Activated CD4-positive, CD25-positive, alpha-beta regulatory T cell treated with anti-CD3 and anti-CD28 coated beads, Interleukin-2, amount 50 U/mL, for 24 hours (primary cell): ENCODE measurements at regions not wholly inside any gene's neighbourhood (a gene's known extent, or its start where the extent isn't known, plus 50 kb on each side); places are given as distances from the start of the nearest gene placed in this dataset.
A peak's percentile ranks its signal among the peaks of the same experiment; 100 is the strongest.
"Not testable (repeated sequence)": the region's sequence is repeated elsewhere in the genome, so short reads cannot be mapped to it uniquely, and the experiment has no call there.

Source experiments
- ATAC-seq, 2 donors: fragments of 150-1000 bp; cut with Tn5 transposase; one replicate each; pipeline ENCODE4 v1.10.0; 2021; ENCODE audit warnings: mild to moderate bottlenecking in 1 of 2, moderate library complexity in 1 of 2

GRCh38 chr2:113551637-113552318 is 53.3 kb downstream of the FOXD4L1 start:
- peak; percentile 93 to 95 for ATAC-seq

DNA sequence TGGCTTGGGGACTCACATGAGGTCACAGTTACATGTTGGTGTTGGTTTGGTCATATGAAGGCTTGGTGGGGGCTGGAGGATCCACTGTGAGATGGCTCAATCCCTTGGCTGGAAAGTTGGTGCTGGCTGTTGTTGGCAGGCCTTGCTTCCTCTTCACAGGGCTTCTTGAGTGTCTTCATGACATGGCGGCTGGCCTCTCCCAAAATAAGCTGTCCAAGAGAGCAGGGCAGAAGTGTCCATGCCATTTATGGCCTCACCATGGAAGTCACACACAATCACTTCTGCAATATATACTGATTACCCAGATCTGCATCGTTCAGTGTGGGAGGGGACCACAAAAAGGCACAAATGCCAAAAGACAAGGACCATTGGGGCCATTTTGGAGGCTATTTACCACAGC is 61.4 kb downstream of the FOXD4L1 start:
- ATAC-seq, result not testable (repeated sequence)

GRCh38 chr2:113562662-113563061 is 64.2 kb downstream of the FOXD4L1 start:
- not testable (repeated sequence) for ATAC-seq

GRCh38 chr2:113566674-113567480 is 60.2 kb upstream of the RABL2A start:
- not testable (repeated sequence) for ATAC-seq

- ATAC-seq, result not testable (repeated sequence)
Observed at GRCh38 chr2:113567481-113567849, 59.6 kb upstream of the RABL2A start.

DNA sequence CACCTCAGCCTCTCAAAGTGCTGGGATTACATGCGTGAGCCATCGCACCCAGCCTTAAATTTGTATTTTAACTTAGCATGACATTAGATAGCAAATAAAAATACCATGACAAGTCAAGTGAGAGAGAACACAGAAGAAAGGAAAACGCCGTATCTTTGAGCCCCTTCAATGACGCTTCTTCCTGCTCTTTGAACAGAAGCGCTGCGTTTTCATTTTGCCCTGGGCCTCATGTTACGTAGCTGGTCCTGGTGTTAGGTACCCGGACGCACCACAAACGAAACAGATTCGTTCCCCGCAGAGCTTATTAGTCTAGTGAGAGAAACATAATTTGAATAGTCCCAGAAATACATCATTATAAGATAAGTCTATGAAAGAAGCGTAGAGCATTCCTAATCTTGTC is 58.8 kb upstream of the RABL2A start:
- ATAC-seq, result not testable (repeated sequence)

DNA sequence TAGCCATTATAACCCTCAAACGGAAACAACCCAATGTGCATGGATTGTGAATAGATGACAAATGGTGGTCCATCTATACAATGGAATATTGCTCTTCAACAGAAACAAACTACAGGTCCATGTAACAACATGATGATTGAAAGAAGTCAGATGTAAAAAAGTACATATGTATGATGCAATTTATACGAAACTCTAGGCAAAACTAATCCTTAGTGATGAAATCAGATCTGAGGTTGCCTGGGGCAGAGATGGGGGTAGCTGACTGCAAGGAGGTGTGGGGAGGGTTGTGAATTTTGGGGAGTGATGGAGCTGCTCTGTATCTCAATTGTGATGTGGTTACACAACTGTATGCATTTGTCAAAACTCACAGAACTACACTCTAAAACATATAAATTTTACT is 57.0 kb upstream of the RABL2A start:
- not testable (repeated sequence) for ATAC-seq

DNA sequence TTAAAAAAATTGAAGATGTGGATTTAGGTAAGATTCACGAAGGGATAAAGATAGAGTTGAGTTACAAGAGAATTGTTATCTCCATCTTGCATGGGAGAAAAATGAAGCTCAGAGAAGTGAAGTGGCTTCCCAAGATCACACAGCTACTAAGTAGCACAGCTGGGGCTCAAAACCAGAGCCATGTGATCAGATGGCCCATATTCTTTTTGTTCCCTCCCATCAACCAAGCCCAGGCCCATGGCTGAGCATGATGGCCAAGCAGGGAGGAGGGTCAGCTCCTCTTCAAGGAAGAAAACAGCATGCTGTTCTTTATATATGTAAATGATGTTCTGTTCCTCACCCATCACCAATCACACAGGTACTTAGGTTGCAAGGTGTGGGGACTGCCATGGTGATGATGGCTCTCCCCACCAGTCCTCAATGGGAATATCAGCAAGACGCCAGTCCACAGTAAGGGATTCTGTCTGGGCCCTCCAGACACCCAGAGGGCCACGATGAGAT is 56.5 kb upstream of the RABL2A start:
- not testable (repeated sequence) for ATAC-seq

GRCh38 chr2:113571482-113572068 is 55.5 kb upstream of the RABL2A start:
- ATAC-seq, result not testable (repeated sequence)

GRCh38 chr2:113575721-113576120 is 51.3 kb upstream of the RABL2A start:
- not testable (repeated sequence) for ATAC-seq

DNA sequence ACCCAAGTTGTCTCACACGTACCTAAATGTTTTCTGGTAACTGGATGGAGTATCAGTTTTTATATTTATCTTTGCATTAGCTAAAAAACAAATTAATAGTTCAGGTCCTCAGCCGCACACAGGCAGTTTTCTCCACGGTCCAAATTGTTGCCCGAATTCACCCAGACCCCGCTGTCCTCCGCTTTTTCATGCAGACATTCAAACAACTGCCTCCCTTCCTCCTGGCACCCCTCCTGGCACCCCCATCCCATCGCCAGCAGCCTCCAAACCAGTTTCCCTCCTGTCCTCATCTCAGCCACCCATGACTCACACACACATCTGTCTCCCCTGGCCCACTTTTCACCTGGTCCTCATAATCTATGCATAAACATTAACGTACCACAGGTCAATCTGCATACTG is 50.7 kb upstream of the RABL2A start:
- ATAC-seq, result not testable (repeated sequence)
